Suprapubic skin (tissue), 3 donors: ENCODE measurements at regions not wholly inside any gene's neighbourhood (a gene's known extent, or its start where the extent isn't known, plus 50 kb on each side); places are given as distances from the start of the nearest gene placed in this dataset.

Source experiments
- CTCF ChIP-seq, 2 donors: fragments of 200-600 bp in 1 of 2; fragments of 450-650 bp in 1 of 2; sonication (generic) in 1 of 2; IDR thresholded peaks; one replicate each; pipeline ENCODE4 v1.5.1; 2016 to 2019; ENCODE audit warnings: antibody characterized with exemption in 2 of 2, mild to moderate bottlenecking in 1 of 2, moderate library complexity in 1 of 2
- EP300 ChIP-seq: sonication (generic); formaldehyde crosslinking; IDR thresholded peaks from one replicate; pipeline ENCODE4 v1.6.1; 2017; ENCODE audit warnings: antibody characterized with exemption
- POLR2A ChIP-seq, 2 donors: fragments of 450-650 bp; IDR thresholded peaks; one replicate each; pipeline ENCODE4 v1.6.1; 2017; ENCODE audit warnings: antibody characterized with exemption in 2 of 2, mild to moderate bottlenecking in 2 of 2, moderate library complexity in 2 of 2

- TF ChIP-seq CTCF (IDR thresholded peaks at IDR 0.05) = no peak
- no peak for TF ChIP-seq EP300
- TF ChIP-seq POLR2A (IDR thresholded peaks at IDR 0.05) = no peak
These were observed 226.3 kb upstream of the DACH1 start for GRCh38 chr13:72093262-72093661.
